ENCODE measurements at regions not wholly inside any gene's neighbourhood (a gene's known extent, or its start where the extent isn't known, plus 50 kb on each side); places are given as distances from the start of the nearest gene placed in this dataset.

DNA sequence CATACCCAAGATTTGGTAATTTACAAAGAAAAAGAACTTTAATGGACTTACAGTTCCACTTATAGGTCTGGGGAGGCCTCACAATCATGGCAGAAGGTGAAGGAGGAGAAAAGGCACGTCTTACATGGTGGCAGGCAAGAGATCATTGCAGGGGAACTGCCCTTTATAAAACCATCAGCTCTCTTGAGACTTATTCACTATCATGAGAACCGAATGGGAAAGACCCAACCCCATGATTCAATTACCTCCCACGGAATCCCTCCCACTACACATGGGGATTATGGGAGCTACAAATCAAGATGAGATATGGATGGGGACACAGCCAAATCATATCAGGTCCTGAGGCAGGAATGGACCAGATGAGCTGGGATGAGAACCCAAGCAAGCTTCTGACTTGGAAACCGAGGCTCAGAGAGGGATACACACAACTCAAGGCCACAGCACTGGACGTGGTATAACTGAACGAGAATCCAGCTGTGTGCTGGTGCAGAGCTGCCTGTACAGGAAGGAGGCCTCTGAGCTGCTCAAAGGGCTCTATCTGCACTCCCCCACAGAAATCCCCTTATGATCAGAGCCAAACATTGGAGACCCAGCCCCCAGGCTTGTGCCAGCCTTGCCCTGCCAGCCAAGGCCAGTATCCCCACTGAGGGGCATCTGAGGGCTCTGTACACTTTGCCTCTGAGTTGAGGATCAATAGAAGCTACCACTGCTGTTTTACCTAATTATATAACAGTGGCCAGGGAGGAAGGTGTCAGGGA lies 137.8 kb downstream of the CEBPB start:
- no peak for TF ChIP-seq POLR2A (IDR thresholded peaks at IDR 0.05)
- TF ChIP-seq, protein P1, sequence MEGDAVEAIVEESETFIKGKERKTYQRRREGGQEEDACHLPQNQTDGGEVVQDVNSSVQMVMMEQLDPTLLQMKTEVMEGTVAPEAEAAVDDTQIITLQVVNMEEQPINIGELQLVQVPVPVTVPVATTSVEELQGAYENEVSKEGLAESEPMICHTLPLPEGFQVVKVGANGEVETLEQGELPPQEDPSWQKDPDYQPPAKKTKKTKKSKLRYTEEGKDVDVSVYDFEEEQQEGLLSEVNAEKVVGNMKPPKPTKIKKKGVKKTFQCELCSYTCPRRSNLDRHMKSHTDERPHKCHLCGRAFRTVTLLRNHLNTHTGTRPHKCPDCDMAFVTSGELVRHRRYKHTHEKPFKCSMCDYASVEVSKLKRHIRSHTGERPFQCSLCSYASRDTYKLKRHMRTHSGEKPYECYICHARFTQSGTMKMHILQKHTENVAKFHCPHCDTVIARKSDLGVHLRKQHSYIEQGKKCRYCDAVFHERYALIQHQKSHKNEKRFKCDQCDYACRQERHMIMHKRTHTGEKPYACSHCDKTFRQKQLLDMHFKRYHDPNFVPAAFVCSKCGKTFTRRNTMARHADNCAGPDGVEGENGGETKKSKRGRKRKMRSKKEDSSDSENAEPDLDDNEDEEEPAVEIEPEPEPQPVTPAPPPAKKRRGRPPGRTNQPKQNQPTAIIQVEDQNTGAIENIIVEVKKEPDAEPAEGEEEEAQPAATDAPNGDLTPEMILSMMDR (IDR thresholded peaks at IDR 0.05): no peak

All from adrenal gland (tissue), 5 donors.